ENCODE measurements at regions not wholly inside any gene's neighbourhood (a gene's known extent, or its start where the extent isn't known, plus 50 kb on each side); places are given as distances from the start of the nearest gene placed in this dataset.

GRCh38 chr10:88095778-88096431 is 232.5 kb downstream of the PTEN start:
- Histone ChIP-seq H3K27ac (ENCODE audit: low read depth in 1 of 2, low read length in 1 of 2) (peak overlapping the region in 1 of 2 donors; percentile 56), H3K9me3 (ENCODE audit: control insufficient read depth in 2 of 2, insufficient read depth in 1 of 2, low read length in 1 of 2) (no peaks in the 10 kb centered on the region), H3K4me3 (ENCODE audit: low read length in 2 of 2) (no peak overlapping the region), H3K4me1 (ENCODE audit: control insufficient read depth in 2 of 2, insufficient read depth in 2 of 2, low read length in 2 of 2) (peaks cover 6 to 41% of the 10 kb centered on the region in 2 donors), H3K36me3 (ENCODE audit: control insufficient read depth in 2 of 2, insufficient read depth in 2 of 2, low read length in 1 of 2) (no peaks in the 10 kb centered on the region), H3K27me3 (ENCODE audit: control insufficient read depth in 2 of 2, insufficient read depth in 1 of 2, low read length in 1 of 2) (no peaks in the 10 kb centered on the region)
- DNase-seq (ENCODE audit: low read depth in 6 of 9, low spot score in 9 of 9): no peak
- WGBS: 91% methylated on average over 9 of the region's 9 CpGs

- no peak for DNase-seq (ENCODE audit: low read depth in 6 of 9, low spot score in 9 of 9)
- Histone ChIP-seq H3K27ac (ENCODE audit: low read depth in 1 of 2, low read length in 1 of 2) (no peak overlapping the region), H3K4me1 (ENCODE audit: control insufficient read depth in 2 of 2, insufficient read depth in 2 of 2, low read length in 2 of 2) (peaks cover 0 to 29% of the 10 kb centered on the region in 2 donors), H3K36me3 (ENCODE audit: control insufficient read depth in 2 of 2, insufficient read depth in 2 of 2, low read length in 1 of 2) (no peaks in the 10 kb centered on the region), H3K4me3 (ENCODE audit: low read length in 2 of 2) (no peak overlapping the region), H3K27me3 (ENCODE audit: control insufficient read depth in 2 of 2, insufficient read depth in 1 of 2, low read length in 1 of 2) (no peaks in the 10 kb centered on the region), H3K9me3 (ENCODE audit: control insufficient read depth in 2 of 2, insufficient read depth in 1 of 2, low read length in 1 of 2) (no peaks in the 10 kb centered on the region)
- WGBS: 98% methylated on average over 2 of the region's 2 CpGs
Measured at GRCh38 chr10:88097092-88097516, 233.7 kb downstream of the PTEN start.

DNA sequence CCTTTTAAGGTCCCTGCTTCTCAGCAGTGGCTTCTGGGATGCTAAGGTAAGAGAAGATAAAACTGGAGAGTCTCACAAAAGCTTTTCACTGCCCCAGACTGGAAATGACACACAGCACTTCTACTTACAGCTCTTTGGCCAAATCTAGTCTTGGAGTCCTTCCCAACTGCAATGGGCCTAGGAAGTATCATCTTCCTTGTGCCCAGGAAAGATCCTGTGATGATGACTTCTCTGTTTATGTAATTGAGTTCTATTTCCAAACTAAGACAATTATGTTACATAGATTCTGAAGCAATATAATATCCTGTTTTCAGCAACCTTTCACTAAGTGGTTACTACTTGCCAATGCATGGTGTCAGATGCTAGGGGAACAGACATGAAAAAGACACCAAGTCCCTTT is 234.1 kb downstream of the PTEN start:
- Histone ChIP-seq H3K27ac (ENCODE audit: low read depth in 1 of 2, low read length in 1 of 2) (no peak overlapping the region), H3K4me1 (ENCODE audit: control insufficient read depth in 2 of 2, insufficient read depth in 2 of 2, low read length in 2 of 2) (peaks cover 0 to 24% of the 10 kb centered on the region in 2 donors), H3K9me3 (ENCODE audit: control insufficient read depth in 2 of 2, insufficient read depth in 1 of 2, low read length in 1 of 2) (no peaks in the 10 kb centered on the region), H3K36me3 (ENCODE audit: control insufficient read depth in 2 of 2, insufficient read depth in 2 of 2, low read length in 1 of 2) (no peaks in the 10 kb centered on the region), H3K27me3 (ENCODE audit: control insufficient read depth in 2 of 2, insufficient read depth in 1 of 2, low read length in 1 of 2) (no peaks in the 10 kb centered on the region), H3K4me3 (ENCODE audit: low read length in 2 of 2) (no peak overlapping the region)
- DNase-seq (ENCODE audit: low read depth in 6 of 9, low spot score in 9 of 9): no peak

DNA sequence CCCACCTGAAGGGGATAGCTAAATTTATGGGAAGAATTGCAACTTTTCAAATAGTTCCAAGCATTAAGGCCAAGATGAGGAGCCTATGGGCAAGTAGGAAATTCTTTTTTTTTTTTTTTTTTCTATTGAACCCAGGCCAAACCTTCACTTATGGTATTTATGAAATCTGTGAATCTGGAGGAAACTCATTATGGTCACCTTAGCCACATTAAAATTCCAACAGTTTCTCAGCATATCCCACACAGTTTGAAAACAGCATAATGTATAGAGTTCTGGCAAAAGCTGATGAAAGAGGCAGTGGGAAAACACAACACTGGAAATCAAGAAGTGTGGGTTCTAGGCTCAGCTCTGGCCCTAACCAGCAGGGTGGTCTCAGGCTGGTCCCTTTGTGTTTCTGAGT is 236.9 kb downstream of the PTEN start:
- no peaks in the 10 kb centered on the region for H3K9me3 ChIP-seq (ENCODE audit: control insufficient read depth in 2 of 2, insufficient read depth in 1 of 2, low read length in 1 of 2)
- DNase-seq (ENCODE audit: low read depth in 6 of 9, low spot score in 9 of 9): no peak

DNA sequence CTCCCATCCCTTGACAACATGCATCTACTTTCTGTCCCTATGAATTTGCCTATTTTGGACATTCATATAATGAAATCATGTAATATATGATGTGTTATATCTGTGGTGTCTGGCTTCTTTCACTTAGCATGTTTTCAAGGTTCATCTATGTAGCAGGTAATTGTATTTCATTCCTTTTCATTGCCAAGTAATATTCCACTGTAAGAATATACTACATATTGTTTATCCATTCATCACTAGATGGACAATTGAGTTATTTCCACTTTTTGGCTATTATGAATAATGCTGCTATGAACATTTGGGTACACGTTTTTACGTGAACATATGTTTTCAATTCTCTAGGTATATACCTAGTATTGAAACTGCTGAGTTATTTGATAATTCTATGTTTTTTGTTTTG is 238.2 kb downstream of the PTEN start:
- no peak overlapping the region for H3K4me3 ChIP-seq (ENCODE audit: low read length in 2 of 2)
- H3K4me1 ChIP-seq (ENCODE audit: control insufficient read depth in 2 of 2, insufficient read depth in 2 of 2, low read length in 2 of 2): peaks cover 0 to 3% of the 10 kb centered on the region in 2 donors
- H3K27ac ChIP-seq (ENCODE audit: low read depth in 1 of 2, low read length in 1 of 2): no peak overlapping the region
- no peaks in the 10 kb centered on the region for H3K36me3 ChIP-seq (ENCODE audit: control insufficient read depth in 2 of 2, insufficient read depth in 2 of 2, low read length in 1 of 2)
- DNase-seq (ENCODE audit: low read depth in 6 of 9, low spot score in 9 of 9): no peak
- WGBS: 97% methylated on average over 2 of the region's 2 CpGs
- no peaks in the 10 kb centered on the region for H3K27me3 ChIP-seq (ENCODE audit: control insufficient read depth in 2 of 2, insufficient read depth in 1 of 2, low read length in 1 of 2)
- H3K9me3 ChIP-seq (ENCODE audit: control insufficient read depth in 2 of 2, insufficient read depth in 1 of 2, low read length in 1 of 2): no peaks in the 10 kb centered on the region

More for the DNA sequence above, 236.9 kb downstream of the PTEN start:
- Histone ChIP-seq H3K27me3 (ENCODE audit: control insufficient read depth in 2 of 2, insufficient read depth in 1 of 2, low read length in 1 of 2) (no peaks in the 10 kb centered on the region), H3K36me3 (ENCODE audit: control insufficient read depth in 2 of 2, insufficient read depth in 2 of 2, low read length in 1 of 2) (no peaks in the 10 kb centered on the region), H3K27ac (ENCODE audit: low read depth in 1 of 2, low read length in 1 of 2) (no peak overlapping the region), H3K4me1 (ENCODE audit: control insufficient read depth in 2 of 2, insufficient read depth in 2 of 2, low read length in 2 of 2) (peaks cover 0 to 8% of the 10 kb centered on the region in 2 donors), H3K4me3 (ENCODE audit: low read length in 2 of 2) (no peak overlapping the region)

GRCh38 chr10:88103576-88103975 is 240.2 kb downstream of the PTEN start:
- no peak overlapping the region for H3K4me3 ChIP-seq (ENCODE audit: low read length in 2 of 2)
- H3K4me1 ChIP-seq (ENCODE audit: control insufficient read depth in 2 of 2, insufficient read depth in 2 of 2, low read length in 2 of 2): peaks cover 7 to 15% of the 10 kb centered on the region in 2 donors
- no peak overlapping the region for H3K27ac ChIP-seq (ENCODE audit: low read depth in 1 of 2, low read length in 1 of 2)
- no peaks in the 10 kb centered on the region for H3K27me3 ChIP-seq (ENCODE audit: control insufficient read depth in 2 of 2, insufficient read depth in 1 of 2, low read length in 1 of 2)
- no peaks in the 10 kb centered on the region for H3K36me3 ChIP-seq (ENCODE audit: control insufficient read depth in 2 of 2, insufficient read depth in 2 of 2, low read length in 1 of 2)
- DNase-seq (ENCODE audit: low read depth in 6 of 9, low spot score in 9 of 9): no peak
- H3K9me3 ChIP-seq (ENCODE audit: control insufficient read depth in 2 of 2, insufficient read depth in 1 of 2, low read length in 1 of 2): no peaks in the 10 kb centered on the region

GRCh38 chr10:88104223-88104622 is 240.8 kb downstream of the PTEN start:
- Histone ChIP-seq H3K4me3 (ENCODE audit: low read length in 2 of 2) (no peak overlapping the region), H3K27ac (ENCODE audit: low read depth in 1 of 2, low read length in 1 of 2) (no peak overlapping the region), H3K27me3 (ENCODE audit: control insufficient read depth in 2 of 2, insufficient read depth in 1 of 2, low read length in 1 of 2) (no peaks in the 10 kb centered on the region)

DNA sequence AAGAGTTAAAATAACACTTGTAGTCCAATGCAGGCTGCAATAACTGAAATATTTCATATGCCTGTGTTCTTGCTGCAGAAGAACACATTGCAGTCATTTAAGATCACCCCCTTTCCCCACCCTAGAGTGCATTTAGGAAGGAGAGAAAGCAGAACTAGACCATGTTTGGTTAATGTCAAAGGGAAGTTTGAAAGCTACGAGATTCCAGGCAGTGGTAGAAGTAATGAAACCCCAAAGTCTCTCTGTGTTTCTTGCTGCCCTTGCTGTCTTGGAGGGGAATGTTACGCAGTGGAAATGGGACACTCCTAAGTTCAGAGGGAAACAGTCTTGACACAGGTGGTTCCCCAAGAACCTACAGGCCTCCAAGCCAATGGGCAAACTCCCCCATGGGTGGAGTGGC is 242.9 kb downstream of the PTEN start:
- 83% methylated on average over 2 of the region's 2 CpGs for WGBS
- H3K36me3 ChIP-seq (ENCODE audit: control insufficient read depth in 2 of 2, insufficient read depth in 2 of 2, low read length in 1 of 2): no peaks in the 10 kb centered on the region
- peaks cover 7 to 15% of the 10 kb centered on the region in 2 donors for H3K4me1 ChIP-seq (ENCODE audit: control insufficient read depth in 2 of 2, insufficient read depth in 2 of 2, low read length in 2 of 2)
- H3K27ac ChIP-seq (ENCODE audit: low read depth in 1 of 2, low read length in 1 of 2): no peak overlapping the region
- DNase-seq (ENCODE audit: low read depth in 6 of 9, low spot score in 9 of 9): no peak
- no peaks in the 10 kb centered on the region for H3K9me3 ChIP-seq (ENCODE audit: control insufficient read depth in 2 of 2, insufficient read depth in 1 of 2, low read length in 1 of 2)
- no peaks in the 10 kb centered on the region for H3K27me3 ChIP-seq (ENCODE audit: control insufficient read depth in 2 of 2, insufficient read depth in 1 of 2, low read length in 1 of 2)
- H3K4me3 ChIP-seq (ENCODE audit: low read length in 2 of 2): no peak overlapping the region

More at GRCh38 chr10:88104223-88104622, 240.8 kb downstream of the PTEN start:
- Histone ChIP-seq H3K9me3 (ENCODE audit: control insufficient read depth in 2 of 2, insufficient read depth in 1 of 2, low read length in 1 of 2) (no peaks in the 10 kb centered on the region), H3K36me3 (ENCODE audit: control insufficient read depth in 2 of 2, insufficient read depth in 2 of 2, low read length in 1 of 2) (no peaks in the 10 kb centered on the region), H3K4me1 (ENCODE audit: control insufficient read depth in 2 of 2, insufficient read depth in 2 of 2, low read length in 2 of 2) (peaks cover 7 to 15% of the 10 kb centered on the region in 2 donors)
- DNase-seq (ENCODE audit: low read depth in 6 of 9, low spot score in 9 of 9): no peak
- 98% methylated on average over 2 of the region's 2 CpGs for WGBS

- Histone ChIP-seq H3K4me1 (ENCODE audit: control insufficient read depth in 2 of 2, insufficient read depth in 2 of 2, low read length in 2 of 2) (peaks cover 7 to 15% of the 10 kb centered on the region in 2 donors), H3K27me3 (ENCODE audit: control insufficient read depth in 2 of 2, insufficient read depth in 1 of 2, low read length in 1 of 2) (no peaks in the 10 kb centered on the region), H3K36me3 (ENCODE audit: control insufficient read depth in 2 of 2, insufficient read depth in 2 of 2, low read length in 1 of 2) (no peaks in the 10 kb centered on the region), H3K4me3 (ENCODE audit: low read length in 2 of 2) (no peak overlapping the region), H3K9me3 (ENCODE audit: control insufficient read depth in 2 of 2, insufficient read depth in 1 of 2, low read length in 1 of 2) (no peaks in the 10 kb centered on the region), H3K27ac (ENCODE audit: low read depth in 1 of 2, low read length in 1 of 2) (peak overlapping the region in 1 of 2 donors; percentile 68)
- DNase-seq (ENCODE audit: low read depth in 6 of 9, low spot score in 9 of 9): no peak
- 90% methylated on average over 4 of the region's 4 CpGs for WGBS
Measured at GRCh38 chr10:88107296-88108097, 244.1 kb downstream of the PTEN start.

Measured in thymus (tissue), 11 donors.